ENCODE measurements at regions not wholly inside any gene's neighbourhood (a gene's known extent, or its start where the extent isn't known, plus 50 kb on each side); places are given as distances from the start of the nearest gene placed in this dataset.

DNA sequence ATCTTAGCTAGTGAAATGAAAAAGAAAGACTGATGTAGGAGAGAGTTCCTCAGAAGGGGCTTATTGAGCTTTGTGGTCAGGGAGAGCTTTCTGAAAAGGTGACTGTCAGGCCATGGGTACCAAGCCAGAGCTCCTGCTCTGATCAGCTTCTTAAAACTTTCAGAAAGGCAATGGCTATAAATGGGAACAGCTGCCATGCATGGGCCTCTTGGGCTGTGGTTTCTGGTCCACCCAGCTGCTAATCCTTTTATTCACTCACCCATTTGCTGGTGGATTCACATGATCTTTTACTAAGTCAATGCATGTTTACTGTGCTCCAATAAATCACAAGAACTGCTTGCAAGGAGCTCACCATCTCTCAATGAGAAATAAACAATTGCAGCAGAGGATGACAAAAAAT lies 60.1 kb upstream of the ZPBP start:
- Histone ChIP-seq H3K9me3 (ENCODE audit: insufficient read depth, low read depth, low read length) (no peaks in the 10 kb centered on the region), H3K27me3 (ENCODE audit: insufficient read depth, low read length) (no peaks in the 10 kb centered on the region), H3K27ac (ENCODE audit: low read depth, low read length) (no peak overlapping the region), H3K4me3 (ENCODE audit: insufficient read depth, low read depth, low read length) (no peak overlapping the region), H4K20me1 (ENCODE audit: insufficient read depth, low read length) (no peaks in the 10 kb centered on the region), H3K9ac (ENCODE audit: low read length) (no peak overlapping the region), H3K36me3 (ENCODE audit: insufficient read depth, low read length) (no peaks in the 10 kb centered on the region), H3K79me2 (ENCODE audit: insufficient read depth, low read length) (no peaks in the 10 kb centered on the region), H3K4me2 (ENCODE audit: low read length) (no peak overlapping the region), H2AFZ (ENCODE audit: low read depth, low read length) (no peak overlapping the region), H3K4me1 (ENCODE audit: insufficient read depth, low read length) (no peaks in the 10 kb centered on the region)
- H3K9me3 Mint-ChIP-seq (ENCODE audit: unreplicated experiment), result peaks cover 2% of the 10 kb centered on the region
- peaks cover 9% of the 10 kb centered on the region for H3K27me3 Mint-ChIP-seq (ENCODE audit: low read depth, unreplicated experiment)
- no peak overlapping the region for H3K27ac Mint-ChIP-seq (ENCODE audit: unreplicated experiment)
- no peak overlapping the region for H3K4me3 Mint-ChIP-seq (ENCODE audit: unreplicated experiment)
- H3K36me3 Mint-ChIP-seq (ENCODE audit: low read depth, unreplicated experiment), result no peaks in the 10 kb centered on the region
- FAIRE-seq, result no peak
- DNase-seq (ENCODE audit: low read depth), result no peak
- no peaks in the 10 kb centered on the region for H3K4me1 Mint-ChIP-seq (ENCODE audit: low read depth, unreplicated experiment)
- no peak for TF ChIP-seq EZH2 (IDR thresholded peaks at IDR 0.05; ENCODE audit: insufficient read depth, low read length)
- TF ChIP-seq, protein P1, sequence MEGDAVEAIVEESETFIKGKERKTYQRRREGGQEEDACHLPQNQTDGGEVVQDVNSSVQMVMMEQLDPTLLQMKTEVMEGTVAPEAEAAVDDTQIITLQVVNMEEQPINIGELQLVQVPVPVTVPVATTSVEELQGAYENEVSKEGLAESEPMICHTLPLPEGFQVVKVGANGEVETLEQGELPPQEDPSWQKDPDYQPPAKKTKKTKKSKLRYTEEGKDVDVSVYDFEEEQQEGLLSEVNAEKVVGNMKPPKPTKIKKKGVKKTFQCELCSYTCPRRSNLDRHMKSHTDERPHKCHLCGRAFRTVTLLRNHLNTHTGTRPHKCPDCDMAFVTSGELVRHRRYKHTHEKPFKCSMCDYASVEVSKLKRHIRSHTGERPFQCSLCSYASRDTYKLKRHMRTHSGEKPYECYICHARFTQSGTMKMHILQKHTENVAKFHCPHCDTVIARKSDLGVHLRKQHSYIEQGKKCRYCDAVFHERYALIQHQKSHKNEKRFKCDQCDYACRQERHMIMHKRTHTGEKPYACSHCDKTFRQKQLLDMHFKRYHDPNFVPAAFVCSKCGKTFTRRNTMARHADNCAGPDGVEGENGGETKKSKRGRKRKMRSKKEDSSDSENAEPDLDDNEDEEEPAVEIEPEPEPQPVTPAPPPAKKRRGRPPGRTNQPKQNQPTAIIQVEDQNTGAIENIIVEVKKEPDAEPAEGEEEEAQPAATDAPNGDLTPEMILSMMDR (IDR thresholded peaks at IDR 0.05; ENCODE audit: insufficient read depth, low read depth, low read length), result no peak

DNA sequence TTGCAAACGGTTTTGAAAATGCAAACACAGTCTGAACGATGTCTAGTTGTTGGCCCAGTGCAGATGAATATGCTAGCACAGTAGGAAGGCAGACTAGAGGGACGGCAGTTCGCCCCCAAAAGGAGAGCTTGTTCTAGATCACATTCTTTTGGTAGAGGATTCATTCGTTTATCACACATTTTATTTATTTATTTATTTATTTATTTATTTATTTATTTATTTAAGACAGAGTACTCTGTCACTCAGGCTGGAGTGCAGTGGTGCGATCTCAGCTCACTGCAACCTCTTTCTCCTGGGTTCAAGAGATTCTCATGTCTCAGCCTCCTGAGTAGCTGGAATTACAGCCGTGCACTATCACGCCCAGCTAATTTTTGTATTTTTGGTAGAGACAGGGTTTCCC lies 59.4 kb upstream of the ZPBP start:
- no peak overlapping the region for H3K9ac ChIP-seq (ENCODE audit: low read length)
- H4K20me1 ChIP-seq (ENCODE audit: insufficient read depth, low read length), result no peaks in the 10 kb centered on the region
- TF ChIP-seq, protein P1 (IDR thresholded peaks at IDR 0.05; ENCODE audit: insufficient read depth, low read depth, low read length), result no peak
- TF ChIP-seq EZH2 (IDR thresholded peaks at IDR 0.05; ENCODE audit: insufficient read depth, low read length), result no peak
- H3K79me2 ChIP-seq (ENCODE audit: insufficient read depth, low read length), result no peaks in the 10 kb centered on the region
- no peaks in the 10 kb centered on the region for H3K27me3 ChIP-seq (ENCODE audit: insufficient read depth, low read length)
- no peak overlapping the region for H3K27ac ChIP-seq (ENCODE audit: low read depth, low read length)
- FAIRE-seq (no peak), DNase-seq (ENCODE audit: low read depth) (no peak)
- H3K4me3 ChIP-seq (ENCODE audit: insufficient read depth, low read depth, low read length), result no peak overlapping the region
- Mint-ChIP-seq H3K27me3 (ENCODE audit: low read depth, unreplicated experiment) (peaks cover 9% of the 10 kb centered on the region), H3K9me3 (ENCODE audit: unreplicated experiment) (peaks cover 2% of the 10 kb centered on the region), H3K36me3 (ENCODE audit: low read depth, unreplicated experiment) (no peaks in the 10 kb centered on the region), H3K4me1 (ENCODE audit: low read depth, unreplicated experiment) (no peaks in the 10 kb centered on the region), H3K27ac (ENCODE audit: unreplicated experiment) (no peak overlapping the region), H3K4me3 (ENCODE audit: unreplicated experiment) (no peak overlapping the region)
- H3K9me3 ChIP-seq (ENCODE audit: insufficient read depth, low read depth, low read length), result no peaks in the 10 kb centered on the region
- no peaks in the 10 kb centered on the region for H3K36me3 ChIP-seq (ENCODE audit: insufficient read depth, low read length)
- H3K4me1 ChIP-seq (ENCODE audit: insufficient read depth, low read length), result no peaks in the 10 kb centered on the region
- H2AFZ ChIP-seq (ENCODE audit: low read depth, low read length), result no peak overlapping the region
- H3K4me2 ChIP-seq (ENCODE audit: low read length), result no peak overlapping the region

DNA sequence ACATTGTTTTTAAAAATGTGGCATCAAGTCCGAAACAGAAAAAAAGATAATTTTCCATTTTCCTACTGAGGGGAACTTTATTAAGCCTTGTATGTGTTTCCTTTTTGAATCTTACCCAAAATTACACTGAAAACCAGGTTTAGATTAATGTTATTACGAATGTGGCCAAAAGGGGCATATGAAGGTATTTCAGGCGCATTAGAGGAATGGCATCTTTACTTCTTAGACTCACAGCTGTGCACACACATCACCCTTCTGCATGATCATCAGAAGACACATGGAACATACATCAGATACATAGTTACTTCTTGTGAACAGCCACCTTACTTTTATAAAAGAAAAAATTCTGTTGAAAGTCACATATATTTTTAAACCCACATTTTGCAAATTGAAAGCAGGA lies 58.6 kb upstream of the ZPBP start:
- FAIRE-seq, result no peak
- H3K4me2 ChIP-seq (ENCODE audit: low read length), result no peak overlapping the region
- H3K36me3 Mint-ChIP-seq (ENCODE audit: low read depth, unreplicated experiment), result no peaks in the 10 kb centered on the region
- no peak overlapping the region for H3K27ac Mint-ChIP-seq (ENCODE audit: unreplicated experiment)
- H3K79me2 ChIP-seq (ENCODE audit: insufficient read depth, low read length), result no peaks in the 10 kb centered on the region
- H4K20me1 ChIP-seq (ENCODE audit: insufficient read depth, low read length), result no peaks in the 10 kb centered on the region
- DNase-seq (ENCODE audit: low read depth), result no peak
- H2AFZ ChIP-seq (ENCODE audit: low read depth, low read length), result no peak overlapping the region
- H3K4me3 ChIP-seq (ENCODE audit: insufficient read depth, low read depth, low read length), result no peak overlapping the region
- H3K9ac ChIP-seq (ENCODE audit: low read length), result no peak overlapping the region
- no peak overlapping the region for H3K4me3 Mint-ChIP-seq (ENCODE audit: unreplicated experiment)
- H3K4me1 Mint-ChIP-seq (ENCODE audit: low read depth, unreplicated experiment), result no peaks in the 10 kb centered on the region
- H3K36me3 ChIP-seq (ENCODE audit: insufficient read depth, low read length), result no peaks in the 10 kb centered on the region
- H3K27me3 ChIP-seq (ENCODE audit: insufficient read depth, low read length), result no peaks in the 10 kb centered on the region
- H3K27ac ChIP-seq (ENCODE audit: low read depth, low read length), result no peak overlapping the region
- no peaks in the 10 kb centered on the region for H3K9me3 ChIP-seq (ENCODE audit: insufficient read depth, low read depth, low read length)
- no peak for TF ChIP-seq EZH2 (IDR thresholded peaks at IDR 0.05; ENCODE audit: insufficient read depth, low read length)
- TF ChIP-seq, protein P1 (IDR thresholded peaks at IDR 0.05; ENCODE audit: insufficient read depth, low read depth, low read length), result no peak
- no peaks in the 10 kb centered on the region for H3K4me1 ChIP-seq (ENCODE audit: insufficient read depth, low read length)
- peaks cover 5% of the 10 kb centered on the region for H3K27me3 Mint-ChIP-seq (ENCODE audit: low read depth, unreplicated experiment)
- H3K9me3 Mint-ChIP-seq (ENCODE audit: unreplicated experiment), result peaks cover 2% of the 10 kb centered on the region

Data from astrocyte (in vitro differentiated cells and primary cell).